ENCODE measurements at regions not wholly inside any gene's neighbourhood (a gene's known extent, or its start where the extent isn't known, plus 50 kb on each side); places are given as distances from the start of the nearest gene placed in this dataset.

GRCh38 chr6:82841309-82841708 lies 224.3 kb downstream of the UBE3D start:
- no peaks in the 10 kb centered on the region for H3K79me2 ChIP-seq (ENCODE audit: insufficient read depth, low read length)
- H3K36me3 ChIP-seq (ENCODE audit: control insufficient read depth in 1 of 2, insufficient read depth in 2 of 2, low read length in 2 of 2) = no peaks in the 10 kb centered on the region
- no peak for DNase-seq (ENCODE audit: low read depth, low spot score)
- POLR2A ChIA-PET = no interaction called here
- no peak overlapping the region for H2AFZ ChIP-seq (ENCODE audit: low read depth, low read length, poor library complexity, severe bottlenecking)
- H3K9me3 ChIP-seq (ENCODE audit: control insufficient read depth in 1 of 2, insufficient read depth in 1 of 2, low read depth in 1 of 2, low read length in 2 of 2) = no peaks in the 10 kb centered on the region
- no peaks in the 10 kb centered on the region for H3K4me1 ChIP-seq (ENCODE audit: control insufficient read depth in 1 of 2, insufficient read depth in 2 of 2, low read length in 2 of 2)
- no peak overlapping the region for H3K4me3 ChIP-seq (replicated peaks in 1 of 2; ENCODE audit: low read depth in 1 of 2, low read length in 2 of 2)
- ATAC-seq = peak; percentile 67
- TF ChIP-seq CTCF (IDR thresholded peaks at IDR 0.05 in 2 of 3, conservative IDR thresholded peaks at IDR 0.05 in 1 of 3; ENCODE audit: borderline replicate concordance in 1 of 3, insufficient read depth in 1 of 3, low read depth in 2 of 3, low read length in 2 of 3) (peak in 2 of 3 experiments; percentile 17 to 24; a peak in 2 of 6 replicates), ELF1 (IDR thresholded peaks at IDR 0.05; ENCODE audit: borderline replicate concordance, low read depth) (no peak)
- no peak overlapping the region for H3K9ac ChIP-seq (ENCODE audit: low read length)
- H3K9me2 ChIP-seq (ENCODE audit: insufficient read depth) = no peaks in the 10 kb centered on the region
- RAD21 ChIA-PET (ENCODE audit: low non-redundant PET in 1 of 2, low total read pairs in 2 of 2, uncharacterized antibody in 2 of 2, unreplicated experiment in 2 of 2) = no interaction called here
- CTCF ChIA-PET = no interaction called here
- no TSS peak for BruUV-seq (replicated peaks)
- H3K27ac ChIP-seq (ENCODE audit: low read depth, low read length) = no peak overlapping the region
- no peaks in the 10 kb centered on the region for H4K20me1 ChIP-seq (ENCODE audit: insufficient read depth)
- intact Hi-C loops (cut with micrococcal nuclease) = no loop called here
- H3K4me2 ChIP-seq (ENCODE audit: low read length) = no peak overlapping the region
- H3K27me3 ChIP-seq (ENCODE audit: insufficient read depth, low read length) = no peaks in the 10 kb centered on the region
